B cell (primary cell): ENCODE measurements at regions not wholly inside any gene's neighbourhood (a gene's known extent, or its start where the extent isn't known, plus 50 kb on each side); places are given as distances from the start of the nearest gene placed in this dataset.
A peak's percentile ranks its signal among the peaks of the same experiment; 100 is the strongest.

Experiments
- ATAC-seq: fragments of 200-7000 bp; cut with Tn5 transposase; one replicate; pipeline ENCODE4 v1.10.0; 2021; ENCODE audit warnings: low read depth, mild to moderate bottlenecking, moderate number of reproducible peaks, moderate library complexity
- CTCF ChIA-PET: fragments of 350-600 bp; sonication (Branson Sonifier 250); formaldehyde crosslinking; loops from one replicate; lab custom pipeline; 2021; ENCODE audit warnings: antibody characterized with exemption, inconsistent platforms; lab: Charles Lee
- POLR2A ChIA-PET: fragments of 350-600 bp; sonication (Branson Sonifier 250); formaldehyde crosslinking; loops from one replicate; lab custom pipeline; 2021; ENCODE audit warnings: antibody characterized with exemption; lab: Charles Lee
- DNase-seq: peaks from one replicate; pipeline ENCODE4 v3.0.0; 2013
- H2AFZ ChIP-seq: 2 replicates; pipeline ENCODE4 v1.6.1; 2012; ENCODE audit warnings: mild to moderate bottlenecking, low read depth, low read length; ENCODE audit not compliant: insufficient read depth, poor library complexity, severe bottlenecking
- H3K27ac ChIP-seq, 2 donors: 1 replicate in 1 of 2; 2 replicates in 1 of 2; pipeline ENCODE4 v1.5.1; 2012 to 2013; ENCODE audit warnings: low read length in 2 of 2, mild to moderate bottlenecking in 2 of 2, moderate library complexity in 1 of 2
- H3K27me3 ChIP-seq, 4 experiments: fragments of 200-600 bp in 1 of 4; sonication (generic) in 1 of 4; replicated peaks in 1 of 4; 1 replicate in 2 of 4; 2 replicates in 2 of 4; pipeline versions ENCODE4 v1.6.1 to v1.7.0; 2013 to 2016; ENCODE audit warnings: low read length in 3 of 4, mild to moderate bottlenecking in 2 of 4, mixed read lengths in 1 of 4, moderate library complexity in 1 of 4; ENCODE audit not compliant: insufficient read depth in 4 of 4, control insufficient read depth in 3 of 4; ENCODE audit errors: control extremely low read depth in 1 of 4
- H3K36me3 ChIP-seq, 2 experiments: replicated peaks in 1 of 2; 1 replicate in 1 of 2; 2 replicates in 1 of 2; pipeline versions ENCODE4 v1.6.1 to v1.7.1; 2013; ENCODE audit warnings: low read length in 1 of 2; ENCODE audit not compliant: insufficient read depth in 2 of 2, control insufficient read depth in 1 of 2; ENCODE audit errors: control extremely low read depth in 1 of 2, extremely low read depth in 1 of 2
- H3K4me1 ChIP-seq, 2 donors: fragments of 200-600 bp in 1 of 2; sonication (generic) in 1 of 2; 1 replicate in 1 of 2; 2 replicates in 1 of 2; pipeline versions ENCODE4 v1.5.1 to v1.6.1; 2013 to 2017; ENCODE audit warnings: low read length in 2 of 2; ENCODE audit not compliant: control insufficient read depth in 2 of 2, insufficient read depth in 2 of 2
- H3K4me2 ChIP-seq: replicated peaks from 2 replicates; pipeline ENCODE3; 2012; ENCODE audit warnings: mild to moderate bottlenecking, low read depth, low read length; ENCODE audit not compliant: poor library complexity, severe bottlenecking
- H3K4me3 ChIP-seq, 5 experiments: fragments of 200-600 bp in 1 of 5; sonication (generic) in 1 of 5; 1 replicate in 3 of 5; 2 replicates in 2 of 5; pipeline versions ENCODE4 v1.5.1 to v1.7.0; 2011 to 2016; ENCODE audit warnings: low read length in 4 of 5, mild to moderate bottlenecking in 4 of 5, low read depth in 2 of 5, control low read depth in 1 of 5, moderate library complexity in 1 of 5; ENCODE audit not compliant: insufficient read depth in 1 of 5; ENCODE audit errors: control extremely low read depth in 1 of 5, extremely low read depth in 1 of 5
- H3K79me2 ChIP-seq: fragments of 200-600 bp; sonication (generic); one replicate; pipeline ENCODE4 v1.6.0; 2016; ENCODE audit warnings: low read length; ENCODE audit not compliant: control insufficient read depth, insufficient read depth
- H3K9ac ChIP-seq: fragments of 200-600 bp; sonication (generic); 2 replicates; pipeline ENCODE4 v1.6.1; 2017; ENCODE audit warnings: mild to moderate bottlenecking, low read length, moderate library complexity
- H3K9me3 ChIP-seq, 3 donors: one replicate each; pipeline versions ENCODE4 v1.6.1 to v1.7.1; 2013; ENCODE audit warnings: low read length in 2 of 3; ENCODE audit not compliant: control insufficient read depth in 2 of 3, insufficient read depth in 1 of 3; ENCODE audit errors: control extremely low read depth in 1 of 3
- H4K20me1 ChIP-seq: 2 replicates; pipeline ENCODE4 v1.6.0; 2012; ENCODE audit warnings: mild to moderate bottlenecking, low read length; ENCODE audit not compliant: insufficient read depth, control insufficient read depth, poor library complexity, severe bottlenecking
- H3K27ac Mint-ChIP-seq: one replicate; pipeline ENCODE4 v1.8.0; 2021; ENCODE audit warnings: mixed read lengths
- H3K27me3 Mint-ChIP-seq: one replicate; pipeline ENCODE4 v1.8.0; 2021; ENCODE audit warnings: mixed read lengths
- H3K4me1 Mint-ChIP-seq: one replicate; pipeline ENCODE4 v1.8.0; 2021; ENCODE audit warnings: mixed read lengths
- H3K4me3 Mint-ChIP-seq: one replicate; pipeline ENCODE4 v1.8.0; 2021; ENCODE audit warnings: mixed read lengths
- H3K9me3 Mint-ChIP-seq: one replicate; pipeline ENCODE4 v1.8.0; 2022; ENCODE audit warnings: mixed read lengths; ENCODE audit not compliant: insufficient read depth
- CTCF ChIP-seq: fragments of 200-600 bp; IDR thresholded peaks from one replicate; pipeline ENCODE4 v1.8.0; 2022; ENCODE audit warnings: antibody characterized with exemption, mild to moderate bottlenecking
- EZH2 ChIP-seq: IDR thresholded peaks from 2 replicates; pipeline ENCODE4 v1.6.1; 2012; ENCODE audit warnings: borderline replicate concordance, low read depth, mild to moderate bottlenecking, moderate library complexity, low read length; ENCODE audit not compliant: insufficient read depth, poor library complexity, severe bottlenecking
- WGBS: methylation state at CpG from one replicate; pipeline ENCODE4 v1.1.5; 2013; ENCODE audit warnings: missing lambda C conversion rate; ENCODE audit not compliant: insufficient coverage; 5-methylcytosine and 5-hydroxymethylcytosine counted together
- intact Hi-C: fragments of 100-400 bp; cut with micrococcal nuclease; formaldehyde crosslinking; loops from one replicate; pipeline ENCODE4 v1.10.0; 2022

GRCh38 chr2:136376798-136377211 lies 258.9 kb upstream of the CXCR4 start:
- TF ChIP-seq CTCF (no peak), EZH2 (no peak)

GRCh38 chr2:136376211-136376610 lies 258.3 kb upstream of the CXCR4 start:
- H3K27ac ChIP-seq = peak overlapping the region; percentile 61 to 71
- CTCF ChIA-PET = interaction anchor here (0.6 to 15.8 kb wide), 19 partner anchors 8 to 460 kb away, joined by 3 to 453 read pairs (median 4); no protein-coding TSS in a partner anchor
- peak; percentile 24 for ATAC-seq
- peak overlapping the region in 1 of 5 experiments; percentile 29 for H3K4me3 ChIP-seq
- Mint-ChIP-seq H3K9me3 (no peaks in the 10 kb centered on the region), H3K27ac (peak overlapping the region; percentile 97), H3K27me3 (no peaks in the 10 kb centered on the region), H3K4me1 (peaks cover 54% of the 10 kb centered on the region), H3K4me3 (peak overlapping the region; percentile 83)
- TF ChIP-seq EZH2 (no peak), CTCF (no peak)
- H3K36me3 ChIP-seq = no peaks in the 10 kb centered on the region
- H3K27me3 ChIP-seq = no peaks in the 10 kb centered on the region
- no peaks in the 10 kb centered on the region for H3K9me3 ChIP-seq
- DNase-seq = peak; percentile 45
- peaks cover 39% of the 10 kb centered on the region in 2 donors for H3K4me1 ChIP-seq
- H3K9ac ChIP-seq = peak overlapping the region; percentile 5
- POLR2A ChIA-PET = interaction anchor here (1.2 to 4.3 kb wide), 11 partner anchors 49 to 257 kb away, joined by 3 to 32 read pairs (median 13); partner anchors contain the start of gene CXCR4
- H3K4me2 ChIP-seq = peak overlapping the region; percentile 64
- intact Hi-C loops = loop anchor here (2.0 kb wide), 1 partner anchor 49 kb away; no protein-coding TSS in a partner anchor
- 88% methylated on average over 5 of the region's 6 CpGs for WGBS
- H3K79me2 ChIP-seq = peaks cover 3% of the 10 kb centered on the region
- peak overlapping the region; percentile 79 for H2AFZ ChIP-seq
- no peaks in the 10 kb centered on the region for H4K20me1 ChIP-seq

More at GRCh38 chr2:136376798-136377211, 258.9 kb upstream of the CXCR4 start:
- peak; percentile 51 for ATAC-seq
- Histone ChIP-seq H3K36me3 (no peaks in the 10 kb centered on the region), H3K4me2 (peak overlapping the region; percentile 64), H2AFZ (peak overlapping the region; percentile 79), H3K27ac (peak overlapping the region; percentile 61 to 71), H4K20me1 (no peaks in the 10 kb centered on the region), H3K4me1 (peaks cover 44 to 45% of the 10 kb centered on the region in 2 donors), H3K9me3 (no peaks in the 10 kb centered on the region), H3K27me3 (no peaks in the 10 kb centered on the region), H3K4me3 (peak overlapping the region in 1 of 5 experiments; percentile 29), H3K9ac (peak overlapping the region; percentile 5), H3K79me2 (peaks cover 3% of the 10 kb centered on the region)
- ChIA-PET POLR2A (interaction anchor here (1.2 to 4.3 kb wide), 11 partner anchors 50 to 258 kb away, joined by 3 to 32 read pairs (median 13); partner anchors contain the start of gene CXCR4), CTCF (interaction anchor here (0.8 to 15.8 kb wide), 25 partner anchors 9 to 460 kb away, joined by 3 to 453 read pairs (median 5); no protein-coding TSS in a partner anchor)
- H3K4me3 Mint-ChIP-seq = peak overlapping the region; percentile 83
- intact Hi-C loops = loop anchor here (2.0 kb wide), 1 partner anchor 50 kb away; no protein-coding TSS in a partner anchor
- peak overlapping the region; percentile 97 for H3K27ac Mint-ChIP-seq
- H3K27me3 Mint-ChIP-seq = no peaks in the 10 kb centered on the region
- H3K4me1 Mint-ChIP-seq = peaks cover 60% of the 10 kb centered on the region
- no peaks in the 10 kb centered on the region for H3K9me3 Mint-ChIP-seq
- WGBS = 8% methylated on average over 3 of the region's 6 CpGs
- DNase-seq = peak; percentile 52
